ENCODE measurements at regions not wholly inside any gene's neighbourhood (a gene's known extent, or its start where the extent isn't known, plus 50 kb on each side); places are given as distances from the start of the nearest gene placed in this dataset.

DNA sequence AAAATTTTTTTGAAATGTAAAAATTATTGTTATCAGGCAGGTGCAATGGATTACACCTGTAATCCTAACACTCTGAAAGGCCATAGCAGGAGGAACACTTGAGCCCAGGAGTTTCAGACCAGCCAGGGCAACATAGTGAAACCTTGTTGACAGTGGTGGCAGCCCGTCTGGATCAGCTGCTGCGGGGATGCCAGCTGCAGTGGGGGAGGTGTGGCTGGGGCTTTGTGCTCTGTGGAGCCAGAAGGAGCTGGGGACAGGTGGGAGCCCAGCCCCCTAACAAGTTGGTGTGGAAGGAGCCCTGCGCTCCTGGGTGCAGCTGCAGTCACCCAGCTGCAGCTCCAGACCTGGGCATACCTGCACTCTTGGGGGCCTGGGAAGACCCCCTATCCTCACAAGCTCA lies 182.4 kb upstream of the MC4R start:
- no peak for TF ChIP-seq TAF1 (IDR thresholded peaks at IDR 0.05; ENCODE audit: borderline replicate concordance, low read depth, low read length)
- TF ChIP-seq POLR2A (IDR thresholded peaks at IDR 0.05; ENCODE audit: low read depth, low read length): no peak
